Putamen (tissue), 1 donor: ENCODE measurements at regions not wholly inside any gene's neighbourhood (a gene's known extent, or its start where the extent isn't known, plus 50 kb on each side); places are given as distances from the start of the nearest gene placed in this dataset.
"Not testable (repeated sequence)": the region's sequence is repeated elsewhere in the genome, so short reads cannot be mapped to it uniquely, and the experiment has no call there.

ENCODE experiments used
- DNase-seq: peaks from one replicate; pipeline ENCODE4 v3.0.0-alpha.2; 2016; ENCODE audit warnings: low spot score

GRCh38 chrX:26873736-26874135, 589.4 kb downstream of the PPP4R3C start:
- DNase-seq = no peak

GRCh38 chrX:26871967-26872366, 591.2 kb downstream of the PPP4R3C start:
- no peak for DNase-seq

GRCh38 chrX:26851981-26852380, 611.2 kb downstream of the PPP4R3C start:
- DNase-seq = no peak

- no peak for DNase-seq
These were observed 614.6 kb downstream of the PPP4R3C start for GRCh38 chrX:26848511-26848910.

- DNase-seq = no peak
These were observed 618.1 kb downstream of the PPP4R3C start for GRCh38 chrX:26845056-26845455.

- DNase-seq = no peak
These were observed 606.5 kb downstream of the MAGEB5 start for GRCh38 chrX:26822448-26822847.

- no peak for DNase-seq
These were observed 573.8 kb downstream of the MAGEB5 start for GRCh38 chrX:26789751-26790150.

GRCh38 chrX:26788402-26788998, 572.5 kb downstream of the MAGEB5 start:
- DNase-seq = no peak

- peak; percentile 0 for DNase-seq
These were observed 567.7 kb downstream of the MAGEB5 start for GRCh38 chrX:26783512-26784225.

GRCh38 chrX:26778320-26778888, 562.4 kb downstream of the MAGEB5 start:
- no peak for DNase-seq

GRCh38 chrX:26762253-26762652, 546.3 kb downstream of the MAGEB5 start:
- DNase-seq = no peak

- not testable (repeated sequence) for DNase-seq
These were observed 539.8 kb downstream of the MAGEB5 start for GRCh38 chrX:26755760-26756159.

- DNase-seq = no peak
These were observed 531.9 kb downstream of the MAGEB5 start for GRCh38 chrX:26747877-26748276.

GRCh38 chrX:26722666-26723428, 506.9 kb downstream of the MAGEB5 start:
- no peak for DNase-seq

- no peak for DNase-seq
These were observed 456.6 kb downstream of the MAGEB5 start for GRCh38 chrX:26672571-26672970.

GRCh38 chrX:26670521-26670920, 454.6 kb downstream of the MAGEB5 start:
- DNase-seq = no peak

GRCh38 chrX:26664919-26665318, 448.9 kb downstream of the MAGEB5 start:
- DNase-seq = no peak

GRCh38 chrX:26653050-26653449, 437.1 kb downstream of the MAGEB5 start:
- no peak for DNase-seq

GRCh38 chrX:26651755-26652154, 435.8 kb downstream of the MAGEB5 start:
- no peak for DNase-seq

- no peak for DNase-seq
These were observed 433.6 kb downstream of the MAGEB5 start for GRCh38 chrX:26649534-26649933.

GRCh38 chrX:26631385-26631784, 415.4 kb downstream of the MAGEB5 start:
- DNase-seq = no peak

GRCh38 chrX:26613956-26614355, 398.0 kb downstream of the MAGEB5 start:
- DNase-seq = no peak

GRCh38 chrX:26606971-26607370, 391.0 kb downstream of the MAGEB5 start:
- no peak for DNase-seq
